H1 (cell line): ENCODE measurements at regions not wholly inside any gene's neighbourhood (a gene's known extent, or its start where the extent isn't known, plus 50 kb on each side); places are given as distances from the start of the nearest gene placed in this dataset.

Experiments
- CEBPB ChIP-seq: IDR thresholded peaks from 2 replicates; pipeline ENCODE4 v1.6.1; 2012; ENCODE audit warnings: low read depth, low read length
- CHD7 ChIP-seq: fragments of 300-600 bp; sonication (generic); IDR thresholded peaks from 2 replicates; pipeline ENCODE4 v1.7.1; 2012; ENCODE audit warnings: low read length, moderate library complexity, mild to moderate bottlenecking, inconsistent platforms; ENCODE audit not compliant: insufficient replicate concordance
- CREB1 ChIP-seq: IDR thresholded peaks from 2 replicates; pipeline ENCODE4 v1.6.1; 2012; ENCODE audit warnings: inconsistent platforms
- POLR2AphosphoS5 ChIP-seq: IDR thresholded peaks from 2 replicates; pipeline ENCODE4 v1.6.1; 2011; ENCODE audit warnings: low read depth, low read length
- USF2 ChIP-seq: IDR thresholded peaks from 2 replicates; pipeline ENCODE4 v1.6.1; 2011; ENCODE audit warnings: low read length, improper control_type of control experiment

- TF ChIP-seq CHD7 (no peak), USF2 (no peak), CEBPB (no peak), CREB1 (no peak), POLR2AphosphoS5 (no peak)
These were observed 74.0 kb downstream of the TANC2 start (continued) for GRCh38 chr17:63039899-63040602.
